GM12878 (cell line): ENCODE measurements at regions not wholly inside any gene's neighbourhood (a gene's known extent, or its start where the extent isn't known, plus 50 kb on each side); places are given as distances from the start of the nearest gene placed in this dataset.

Experiments used
- ATAC-seq: fragments of 200-7000 bp; cut with Tn5 transposase; 3 replicates; pipeline ENCODE4 v1.9.1; 2020; ENCODE audit warnings: mild to moderate bottlenecking, moderate library complexity
- BruUV-seq: library from RNA; stranded (reverse); fragments of 400-500 nt; replicated peaks from 2 replicates; lab custom pipeline; 2021; lab: Mats Ljungman, UMichigan
- CTCF ChIA-PET: fragments of 300-600 bp; sonication (Branson Sonifier 250); formaldehyde crosslinking; extraction: SDS; loops from one replicate; lab custom pipeline; 2021; ENCODE audit warnings: inconsistent platforms; lab: Yijun Ruan, JAX
- POLR2A ChIA-PET: fragments of 350-600 bp; formaldehyde crosslinking; extraction: SDS; loops from one replicate; lab custom pipeline; 2021; ENCODE audit warnings: inconsistent platforms; lab: Charles Lee
- RAD21 ChIA-PET: fragments of 300-600 bp; sonication (Branson Sonifier 250); formaldehyde crosslinking; loops from one replicate; lab custom pipeline; 2023; ENCODE audit warnings: antibody characterized with exemption; ENCODE audit not compliant: unreplicated experiment; lab: Charles Lee
- SMC1A ChIA-PET: fragments of 300-600 bp; sonication (Branson Sonifier 250); formaldehyde crosslinking; loops from one replicate; lab custom pipeline; 2023; ENCODE audit not compliant: unreplicated experiment, uncharacterized antibody; lab: Charles Lee
- DNase-seq: peaks from one replicate; pipeline ENCODE4 v3.0.0-alpha.2; 2011; ENCODE audit warnings: low read depth, low spot score
- FAIRE-seq: peaks from 3 replicates; lab custom pipeline; 2011; peaks lifted over from hg19 to GRCh38; lab: Jason Lieb, UNC
- H2AFZ ChIP-seq: 2 replicates; pipeline ENCODE4 v1.6.0; 2011; ENCODE audit warnings: low read depth, low read length, control low read depth; ENCODE audit not compliant: control insufficient read depth
- H3K27ac ChIP-seq: 2 replicates; pipeline ENCODE4 v1.5.1; 2011; ENCODE audit warnings: control low read depth; ENCODE audit not compliant: control insufficient read depth, insufficient read depth
- H3K27me3 ChIP-seq, 2 experiments: replicated peaks in 1 of 2; 2 replicates each; pipeline versions ENCODE4 v1.6.0 to v1.6.1; 2011; ENCODE audit warnings: low read length in 1 of 2; ENCODE audit not compliant: control insufficient read depth in 2 of 2, insufficient read depth in 2 of 2
- H3K36me3 ChIP-seq, 2 experiments: 2 replicates each; pipeline ENCODE4 v1.5.1; 2011; ENCODE audit warnings: low read length in 1 of 2; ENCODE audit not compliant: control insufficient read depth in 2 of 2, insufficient read depth in 2 of 2
- H3K4me1 ChIP-seq: 2 replicates; pipeline ENCODE4 v1.6.1; 2011; ENCODE audit warnings: mild to moderate bottlenecking, low read length, moderate library complexity, mixed read lengths; ENCODE audit not compliant: control insufficient read depth, insufficient read depth
- H3K4me2 ChIP-seq: 2 replicates; pipeline ENCODE4 v1.6.0; 2011; ENCODE audit warnings: control low read depth; ENCODE audit not compliant: control insufficient read depth, insufficient read depth
- H3K4me3 ChIP-seq: fragments of 200-600 bp; sonication (generic); 2 replicates; pipeline ENCODE4 v1.5.1; 2016
- H3K79me2 ChIP-seq: 2 replicates; pipeline ENCODE4 v1.6.0; 2011; ENCODE audit warnings: low read length; ENCODE audit not compliant: control insufficient read depth, insufficient read depth
- H3K9ac ChIP-seq: 2 replicates; pipeline ENCODE4 v1.8.0; 2011; ENCODE audit warnings: low read length, control low read depth, mixed read lengths; ENCODE audit not compliant: control insufficient read depth, insufficient read depth
- H3K9me3 ChIP-seq: replicated peaks from 3 replicates; pipeline ENCODE4 v1.5.1; 2011; ENCODE audit warnings: mild to moderate bottlenecking, low read length; ENCODE audit not compliant: control insufficient read depth, insufficient read depth
- H4K20me1 ChIP-seq: 2 replicates; pipeline ENCODE4 v1.6.0; 2011; ENCODE audit not compliant: control insufficient read depth, insufficient read depth
- BACH1 ChIP-seq: fragments of 450-650 bp; IDR thresholded peaks from 2 replicates; pipeline ENCODE4 v1.6.1; 2017; ENCODE audit warnings: mild to moderate bottlenecking, borderline replicate concordance
- BRCA1 ChIP-seq: IDR thresholded peaks from 2 replicates; pipeline ENCODE4 v1.6.1; 2011; ENCODE audit warnings: low read depth, low read length, improper control_type of control experiment
- EZH2 ChIP-seq: IDR thresholded peaks from 2 replicates; pipeline ENCODE4 v1.6.1; 2012; ENCODE audit warnings: low read depth, mild to moderate bottlenecking, control low read depth, inconsistent platforms, low read length, borderline replicate concordance; ENCODE audit not compliant: control insufficient read depth
- MEF2B ChIP-seq: fragments of 450-650 bp; IDR thresholded peaks from 2 replicates; pipeline ENCODE4 v1.6.1; 2018; ENCODE audit warnings: mild to moderate bottlenecking, moderate library complexity; ENCODE audit not compliant: partially characterized antibody, poor library complexity, severe bottlenecking
- MYC ChIP-seq: IDR thresholded peaks from 2 replicates; pipeline ENCODE4 v1.6.1; 2011; ENCODE audit warnings: mild to moderate bottlenecking, low read length, moderate library complexity, inconsistent platforms; ENCODE audit not compliant: insufficient read depth, insufficient replicate concordance, insufficient read length, severe bottlenecking
- NBN ChIP-seq: fragments of 450-650 bp; IDR thresholded peaks from 2 replicates; pipeline ENCODE4 v1.6.1; 2016
- POLR2AphosphoS2 ChIP-seq: IDR thresholded peaks from 2 replicates; pipeline ENCODE4 v1.6.1; 2011; ENCODE audit warnings: low read depth, mild to moderate bottlenecking, low read length, improper control_type of control experiment, moderate library complexity
- RFX5 ChIP-seq: IDR thresholded peaks from 2 replicates; pipeline ENCODE4 v1.6.1; 2011; ENCODE audit warnings: low read depth, low read length, improper control_type of control experiment
- ZNF274 ChIP-seq: IDR thresholded peaks from one replicate; pipeline ENCODE4 v1.8.0; 2011; ENCODE audit not compliant: insufficient read length, insufficient read depth
- ZNF384 ChIP-seq: IDR thresholded peaks from 2 replicates; pipeline ENCODE4 v1.6.1; 2012; ENCODE audit warnings: low read depth, mild to moderate bottlenecking, low read length, improper control_type of control experiment, borderline replicate concordance
- ZZZ3 ChIP-seq: IDR thresholded peaks from 2 replicates; pipeline ENCODE4 v1.6.1; 2011; ENCODE audit warnings: low read depth; ENCODE audit not compliant: control insufficient read depth, insufficient read length
- WGBS: methylation state at CpG from one replicate; pipeline ENCODE4 v1.1.6; 2016; ENCODE audit warnings: low lambda C conversion rate; ENCODE audit not compliant: insufficient replicate concordance, insufficient coverage; ENCODE audit errors: missing lambda C conversion rate; 5-methylcytosine and 5-hydroxymethylcytosine counted together
- in situ Hi-C: fragments of 300-500 bp; cut with MboI; formaldehyde crosslinking; loops from 9 replicates; pipeline ENCODE4 v1.14.3; 2018; ENCODE audit warnings: mixed read lengths
- intact Hi-C: fragments of 100-400 bp; cut with micrococcal nuclease; formaldehyde crosslinking; loops from one replicate; pipeline ENCODE4 v1.14.2; 2022; ENCODE audit not compliant: unreplicated experiment
- TF ChIP-seq, protein P1 (sequence below): fragments of 450-650 bp; formaldehyde crosslinking; IDR thresholded peaks from 2 replicates; pipeline ENCODE4 v1.4.0; 2022; ENCODE audit warnings: mild to moderate bottlenecking, moderate library complexity
- TF ChIP-seq, protein P2 (sequence below): IDR thresholded peaks from 2 replicates; pipeline ENCODE4 v1.6.1; 2011; ENCODE audit warnings: low read depth, mild to moderate bottlenecking, low read length, moderate library complexity, borderline replicate concordance; ENCODE audit errors: extremely low read depth
- TF ChIP-seq, protein P3 (sequence below): fragments of 450-650 bp; IDR thresholded peaks from 2 replicates; pipeline ENCODE4 v1.6.1; 2017; ENCODE audit warnings: antibody characterized with exemption, mild to moderate bottlenecking, moderate library complexity

DNA sequence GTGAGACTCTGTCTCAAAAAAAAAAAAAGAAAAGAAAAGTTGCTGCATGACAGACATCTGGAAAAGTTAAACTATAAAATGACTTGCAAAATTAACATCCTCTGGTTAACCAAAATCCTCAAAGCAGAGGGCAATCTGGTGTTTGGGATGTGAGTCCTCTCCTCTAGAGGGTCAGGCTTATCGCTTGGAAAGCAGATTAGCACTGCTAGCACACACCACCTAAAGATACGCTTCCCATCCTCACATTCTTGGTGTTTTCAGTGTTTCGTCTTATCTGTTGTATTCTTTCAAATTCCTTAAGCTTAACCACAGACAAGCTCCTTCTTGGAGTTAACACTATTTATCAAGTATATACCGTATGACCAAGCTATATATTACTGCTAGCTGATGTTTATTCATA is 198.0 kb downstream of the SOX4 start (continued):
- TF ChIP-seq, protein P1, sequence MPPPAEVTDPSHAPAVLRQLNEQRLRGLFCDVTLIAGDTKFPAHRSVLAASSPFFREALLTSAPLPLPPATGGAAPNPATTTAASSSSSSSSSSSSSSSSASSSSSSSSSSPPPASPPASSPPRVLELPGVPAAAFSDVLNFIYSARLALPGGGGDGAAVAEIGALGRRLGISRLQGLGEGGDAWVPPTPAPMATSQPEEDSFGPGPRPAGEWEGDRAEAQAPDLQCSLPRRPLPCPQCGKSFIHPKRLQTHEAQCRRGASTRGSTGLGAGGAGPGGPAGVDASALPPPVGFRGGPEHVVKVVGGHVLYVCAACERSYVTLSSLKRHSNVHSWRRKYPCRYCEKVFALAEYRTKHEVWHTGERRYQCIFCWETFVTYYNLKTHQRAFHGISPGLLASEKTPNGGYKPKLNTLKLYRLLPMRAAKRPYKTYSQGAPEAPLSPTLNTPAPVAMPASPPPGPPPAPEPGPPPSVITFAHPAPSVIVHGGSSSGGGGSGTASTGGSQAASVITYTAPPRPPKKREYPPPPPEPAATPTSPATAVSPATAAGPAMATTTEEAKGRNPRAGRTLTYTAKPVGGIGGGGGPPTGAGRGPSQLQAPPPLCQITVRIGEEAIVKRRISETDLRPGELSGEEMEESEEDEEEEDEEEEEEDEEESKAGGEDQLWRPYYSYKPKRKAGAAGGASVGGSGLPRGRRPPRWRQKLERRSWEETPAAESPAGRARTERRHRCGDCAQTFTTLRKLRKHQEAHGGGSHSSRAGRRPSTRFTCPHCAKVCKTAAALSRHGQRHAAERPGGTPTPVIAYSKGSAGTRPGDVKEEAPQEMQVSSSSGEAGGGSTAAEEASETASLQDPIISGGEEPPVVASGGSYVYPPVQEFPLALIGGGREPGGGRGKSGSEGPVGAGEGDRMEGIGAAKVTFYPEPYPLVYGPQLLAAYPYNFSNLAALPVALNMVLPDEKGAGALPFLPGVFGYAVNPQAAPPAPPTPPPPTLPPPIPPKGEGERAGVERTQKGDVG = no peak
- no peak for TF ChIP-seq MEF2B

DNA sequence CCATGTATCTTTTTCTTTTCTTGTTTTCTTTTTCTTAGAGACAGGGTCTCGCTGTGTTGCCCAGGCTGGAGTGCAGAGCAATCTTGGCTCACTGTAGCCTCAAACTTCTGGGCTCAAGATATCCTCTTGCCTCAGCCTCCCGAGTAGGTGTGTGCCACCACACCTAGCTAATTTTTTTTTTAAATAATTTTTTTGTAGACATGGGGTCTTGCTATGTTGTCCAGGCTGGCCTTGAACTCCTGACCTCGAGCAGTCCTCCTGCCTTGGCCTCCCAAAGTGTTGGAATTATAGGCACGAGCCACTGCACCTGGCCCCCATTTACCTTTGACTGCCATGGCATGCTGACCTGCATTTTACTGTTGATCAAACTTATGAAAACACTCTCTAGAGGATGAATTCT is 198.6 kb downstream of the SOX4 start:
- BruUV-seq = no TSS peak
- Histone ChIP-seq H3K4me2 (no peak overlapping the region), H2AFZ (no peak overlapping the region), H3K36me3 (no peaks in the 10 kb centered on the region), H3K4me3 (no peak overlapping the region), H3K79me2 (no peaks in the 10 kb centered on the region), H3K4me1 (no peaks in the 10 kb centered on the region), H3K27ac (no peak overlapping the region), H3K9me3 (no peaks in the 10 kb centered on the region), H4K20me1 (no peaks in the 10 kb centered on the region), H3K9ac (no peak overlapping the region), H3K27me3 (no peaks in the 10 kb centered on the region)
- 5% methylated on average over 4 of the region's 4 CpGs for WGBS
- intact Hi-C loops (no loop called here), in situ Hi-C loops (no loop called here)
- DNase-seq (no peak), ATAC-seq (no peak), FAIRE-seq (no peak)
- ChIA-PET CTCF (no interaction called here), POLR2A (no interaction called here), SMC1A (no interaction called here), RAD21 (no interaction called here)
- TF ChIP-seq MYC = no peak
- TF ChIP-seq BRCA1 = no peak
- TF ChIP-seq, protein P2, sequence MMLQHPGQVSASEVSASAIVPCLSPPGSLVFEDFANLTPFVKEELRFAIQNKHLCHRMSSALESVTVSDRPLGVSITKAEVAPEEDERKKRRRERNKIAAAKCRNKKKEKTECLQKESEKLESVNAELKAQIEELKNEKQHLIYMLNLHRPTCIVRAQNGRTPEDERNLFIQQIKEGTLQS = no peak
- TF ChIP-seq BACH1 = no peak
- no peak for TF ChIP-seq NBN
- TF ChIP-seq, protein P3, sequence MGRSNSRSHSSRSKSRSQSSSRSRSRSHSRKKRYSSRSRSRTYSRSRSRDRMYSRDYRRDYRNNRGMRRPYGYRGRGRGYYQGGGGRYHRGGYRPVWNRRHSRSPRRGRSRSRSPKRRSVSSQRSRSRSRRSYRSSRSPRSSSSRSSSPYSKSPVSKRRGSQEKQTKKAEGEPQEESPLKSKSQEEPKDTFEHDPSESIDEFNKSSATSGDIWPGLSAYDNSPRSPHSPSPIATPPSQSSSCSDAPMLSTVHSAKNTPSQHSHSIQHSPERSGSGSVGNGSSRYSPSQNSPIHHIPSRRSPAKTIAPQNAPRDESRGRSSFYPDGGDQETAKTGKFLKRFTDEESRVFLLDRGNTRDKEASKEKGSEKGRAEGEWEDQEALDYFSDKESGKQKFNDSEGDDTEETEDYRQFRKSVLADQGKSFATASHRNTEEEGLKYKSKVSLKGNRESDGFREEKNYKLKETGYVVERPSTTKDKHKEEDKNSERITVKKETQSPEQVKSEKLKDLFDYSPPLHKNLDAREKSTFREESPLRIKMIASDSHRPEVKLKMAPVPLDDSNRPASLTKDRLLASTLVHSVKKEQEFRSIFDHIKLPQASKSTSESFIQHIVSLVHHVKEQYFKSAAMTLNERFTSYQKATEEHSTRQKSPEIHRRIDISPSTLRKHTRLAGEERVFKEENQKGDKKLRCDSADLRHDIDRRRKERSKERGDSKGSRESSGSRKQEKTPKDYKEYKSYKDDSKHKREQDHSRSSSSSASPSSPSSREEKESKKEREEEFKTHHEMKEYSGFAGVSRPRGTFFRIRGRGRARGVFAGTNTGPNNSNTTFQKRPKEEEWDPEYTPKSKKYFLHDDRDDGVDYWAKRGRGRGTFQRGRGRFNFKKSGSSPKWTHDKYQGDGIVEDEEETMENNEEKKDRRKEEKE = no peak
- TF ChIP-seq ZNF274 = no peak
- TF ChIP-seq ZZZ3 = no peak
- TF ChIP-seq EZH2 = no peak
- TF ChIP-seq ZNF384 = no peak
- TF ChIP-seq POLR2AphosphoS2 = no peak
- no peak for TF ChIP-seq RFX5
